IPS-15b (cell line): ENCODE measurements at regions not wholly inside any gene's neighbourhood (a gene's known extent, or its start where the extent isn't known, plus 50 kb on each side); places are given as distances from the start of the nearest gene placed in this dataset.

Source experiments
- H3K27me3 ChIP-seq: one replicate; pipeline ENCODE4 v1.6.1; 2013; ENCODE audit warnings: low read length; ENCODE audit not compliant: control insufficient read depth, insufficient read depth
- H3K36me3 ChIP-seq: one replicate; pipeline ENCODE4 v1.6.1; 2013; ENCODE audit warnings: low read length; ENCODE audit not compliant: control insufficient read depth, insufficient read depth
- H3K4me1 ChIP-seq: one replicate; pipeline ENCODE4 v1.6.1; 2013; ENCODE audit warnings: mild to moderate bottlenecking, low read length; ENCODE audit not compliant: control insufficient read depth, insufficient read depth
- H3K4me3 ChIP-seq: one replicate; pipeline ENCODE4 v1.5.1; 2013; ENCODE audit warnings: low read depth, low read length
- H3K9ac ChIP-seq: one replicate; pipeline ENCODE4 v1.6.1; 2013; ENCODE audit warnings: low read depth, mild to moderate bottlenecking, low read length
- H3K9me3 ChIP-seq: one replicate; pipeline ENCODE4 v1.6.1; 2013; ENCODE audit warnings: mild to moderate bottlenecking, low read length; ENCODE audit not compliant: control insufficient read depth, insufficient read depth

DNA sequence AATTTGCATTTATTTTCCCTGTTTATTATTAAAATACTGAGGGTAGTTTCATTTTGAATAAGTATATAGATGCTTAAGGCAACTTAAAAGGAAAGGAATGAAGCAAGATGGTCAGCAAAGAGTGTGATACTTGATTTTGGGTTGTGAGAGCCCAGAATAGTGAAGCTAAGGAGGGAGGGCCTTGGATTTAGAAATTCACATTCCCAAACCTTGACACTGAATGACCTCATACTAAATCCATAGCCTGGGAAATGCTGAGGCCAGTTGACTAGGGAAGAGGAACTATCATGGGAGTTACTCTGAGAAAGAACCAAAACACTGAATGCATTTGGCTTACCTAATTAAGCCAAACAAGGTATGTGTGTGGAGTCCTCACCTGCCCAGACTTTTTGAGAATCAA, 292.5 kb downstream of the SPATA31D1 start:
- Histone ChIP-seq H3K4me3 (no peak overlapping the region), H3K36me3 (no peaks in the 10 kb centered on the region), H3K4me1 (no peaks in the 10 kb centered on the region), H3K9me3 (no peaks in the 10 kb centered on the region), H3K27me3 (no peaks in the 10 kb centered on the region), H3K9ac (no peak overlapping the region)

- Histone ChIP-seq H3K9me3 (no peaks in the 10 kb centered on the region), H3K4me1 (no peaks in the 10 kb centered on the region), H3K9ac (no peak overlapping the region), H3K27me3 (no peaks in the 10 kb centered on the region), H3K4me3 (no peak overlapping the region), H3K36me3 (no peaks in the 10 kb centered on the region)
These were observed 296.2 kb downstream of the SPATA31D1 start for GRCh38 chr9:82284758-82285157.

DNA sequence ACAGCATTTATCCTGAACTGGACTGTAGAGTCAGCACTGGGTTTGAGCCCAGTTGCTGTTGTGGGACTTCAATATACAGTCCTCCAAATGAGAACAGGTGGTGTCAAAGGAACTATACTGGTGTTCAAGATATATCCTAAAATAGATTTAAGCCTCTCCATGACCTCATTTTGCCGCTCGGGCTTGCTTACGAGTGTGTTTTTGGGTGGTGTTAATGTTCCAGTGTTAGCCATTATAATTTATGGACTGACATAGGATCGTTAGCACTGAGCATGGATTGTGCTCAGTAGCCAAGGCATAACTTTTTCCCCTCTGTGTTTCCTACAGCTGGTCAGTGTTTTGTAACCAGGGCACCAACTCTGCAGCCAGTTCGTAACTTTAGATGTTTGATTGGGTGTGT, 306.6 kb downstream of the SPATA31D1 start:
- H3K4me3 ChIP-seq = no peak overlapping the region
- no peaks in the 10 kb centered on the region for H3K4me1 ChIP-seq
- no peaks in the 10 kb centered on the region for H3K9me3 ChIP-seq
- no peaks in the 10 kb centered on the region for H3K36me3 ChIP-seq
- H3K27me3 ChIP-seq = no peaks in the 10 kb centered on the region
- H3K9ac ChIP-seq = no peak overlapping the region

DNA sequence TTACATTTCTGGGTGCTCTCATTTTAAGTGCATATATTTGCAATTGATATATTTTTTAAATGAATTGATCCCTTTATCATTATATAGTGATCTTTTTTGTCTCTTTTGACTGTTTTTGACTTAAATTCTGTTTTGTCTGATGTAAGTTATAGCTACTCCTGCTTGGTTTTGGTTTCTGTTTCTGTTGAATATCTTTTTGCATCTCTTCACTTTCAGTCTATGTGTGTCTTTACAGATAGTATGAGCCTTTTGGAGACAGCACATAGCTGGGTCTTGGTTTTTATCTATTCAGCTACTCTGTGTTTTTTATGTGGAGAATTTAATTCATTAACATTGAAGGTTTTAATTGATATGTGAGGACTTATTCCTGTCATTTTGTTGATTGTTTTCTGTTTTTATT, 311.3 kb downstream of the SPATA31D1 start:
- Histone ChIP-seq H3K4me1 (no peaks in the 10 kb centered on the region), H3K9ac (no peak overlapping the region), H3K27me3 (no peaks in the 10 kb centered on the region), H3K9me3 (no peaks in the 10 kb centered on the region), H3K4me3 (no peak overlapping the region), H3K36me3 (peaks cover 2% of the 10 kb centered on the region)

DNA sequence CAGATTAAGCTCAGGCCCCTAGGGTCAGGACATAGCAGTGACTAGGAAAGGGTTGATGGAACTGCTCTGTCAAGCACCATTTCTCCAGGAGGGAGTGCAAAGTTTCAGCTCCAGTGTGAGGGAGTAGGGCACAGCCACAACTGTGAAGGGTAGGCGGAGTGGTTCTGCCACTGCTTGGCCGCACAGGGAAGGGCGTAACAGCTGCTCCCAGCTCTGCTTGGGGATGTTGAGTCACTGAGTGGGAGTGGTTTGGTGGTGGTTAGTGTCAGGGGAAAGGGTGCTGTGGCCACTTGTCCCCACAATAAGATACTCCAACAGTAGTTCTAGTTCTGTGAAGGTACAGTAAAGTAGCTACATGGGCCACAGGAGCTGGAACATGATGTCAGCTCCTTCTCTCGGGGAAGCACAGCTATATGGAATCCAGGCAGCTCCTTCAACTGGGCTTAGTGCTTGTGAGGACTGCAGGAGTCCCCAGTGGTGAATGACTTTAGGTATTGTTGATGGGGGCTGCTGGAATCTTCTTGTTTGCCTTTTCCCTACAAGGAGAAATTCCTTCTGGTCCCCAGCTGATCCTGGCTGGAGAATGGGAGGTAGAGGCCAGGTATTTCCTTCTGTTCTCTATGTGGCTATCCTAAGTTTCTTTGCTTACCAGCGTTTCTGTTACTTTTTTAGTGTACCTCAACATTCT, 314.5 kb downstream of the SPATA31D1 start:
- Histone ChIP-seq H3K4me1 (no peaks in the 10 kb centered on the region), H3K9ac (no peak overlapping the region), H3K27me3 (no peaks in the 10 kb centered on the region), H3K36me3 (peaks cover 2% of the 10 kb centered on the region), H3K4me3 (no peak overlapping the region), H3K9me3 (no peaks in the 10 kb centered on the region)

GRCh38 chr9:82308836-82309235, 320.3 kb downstream of the SPATA31D1 start:
- Histone ChIP-seq H3K4me1 (no peaks in the 10 kb centered on the region), H3K27me3 (no peaks in the 10 kb centered on the region), H3K9ac (no peak overlapping the region), H3K36me3 (no peaks in the 10 kb centered on the region), H3K4me3 (no peak overlapping the region), H3K9me3 (no peaks in the 10 kb centered on the region)

DNA sequence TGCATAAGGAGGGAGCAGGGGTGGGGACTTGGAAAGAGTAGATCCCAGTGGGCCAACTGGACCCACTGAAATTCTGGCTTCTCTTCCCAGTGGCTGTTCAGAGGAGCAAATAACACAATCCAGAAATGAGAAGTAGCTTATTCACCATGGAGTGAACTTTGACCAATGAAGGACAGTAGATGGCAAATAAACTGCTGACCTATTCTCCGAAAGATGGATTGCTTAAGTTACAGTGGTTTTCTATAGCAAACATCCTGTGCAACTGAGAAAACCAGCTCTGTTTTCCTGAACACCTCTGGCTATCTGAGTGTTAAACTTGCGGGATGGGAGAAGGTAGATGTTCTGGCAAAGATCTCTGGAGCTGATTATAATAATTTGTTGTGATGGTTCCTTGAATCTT, 325.1 kb downstream of the SPATA31D1 start:
- H3K9me3 ChIP-seq = no peaks in the 10 kb centered on the region
- H3K36me3 ChIP-seq = no peaks in the 10 kb centered on the region
- H3K27me3 ChIP-seq = no peaks in the 10 kb centered on the region
- no peak overlapping the region for H3K9ac ChIP-seq
- no peaks in the 10 kb centered on the region for H3K4me1 ChIP-seq
- no peak overlapping the region for H3K4me3 ChIP-seq

- Histone ChIP-seq H3K9me3 (no peaks in the 10 kb centered on the region), H3K4me1 (no peaks in the 10 kb centered on the region), H3K27me3 (no peaks in the 10 kb centered on the region), H3K4me3 (no peak overlapping the region), H3K36me3 (no peaks in the 10 kb centered on the region), H3K9ac (no peak overlapping the region)
These were observed 332.0 kb downstream of the SPATA31D1 start for GRCh38 chr9:82320566-82320965.

GRCh38 chr9:82325907-82326306, 337.3 kb downstream of the SPATA31D1 start:
- H3K4me3 ChIP-seq = no peak overlapping the region
- H3K27me3 ChIP-seq = no peaks in the 10 kb centered on the region
- no peaks in the 10 kb centered on the region for H3K9me3 ChIP-seq
- H3K4me1 ChIP-seq = no peaks in the 10 kb centered on the region
- H3K9ac ChIP-seq = no peak overlapping the region
- no peaks in the 10 kb centered on the region for H3K36me3 ChIP-seq

- H3K4me3 ChIP-seq = no peak overlapping the region
- no peaks in the 10 kb centered on the region for H3K9me3 ChIP-seq
- no peaks in the 10 kb centered on the region for H3K27me3 ChIP-seq
These were observed 339.1 kb downstream of the SPATA31D1 start for GRCh38 chr9:82327641-82328040.

DNA sequence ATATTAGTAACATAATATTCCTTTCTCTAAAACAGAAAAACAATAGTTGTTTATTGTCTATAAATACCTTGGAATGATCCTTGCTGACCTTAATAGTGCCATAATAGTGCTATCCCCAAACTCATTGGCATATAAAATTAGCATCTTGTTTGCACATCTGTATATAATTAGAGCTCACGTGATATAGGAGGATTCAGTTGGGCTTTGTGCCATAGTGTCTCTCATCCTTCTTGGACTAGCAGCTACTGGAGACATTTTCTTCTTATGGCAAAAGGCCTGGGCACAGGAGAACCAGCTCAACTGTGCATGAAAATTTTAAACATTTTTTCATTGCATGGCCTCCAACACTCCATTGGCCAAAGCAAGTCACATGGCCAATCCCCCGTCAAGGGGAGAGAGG, 342.5 kb downstream of the SPATA31D1 start:
- no peaks in the 10 kb centered on the region for H3K9me3 ChIP-seq
- no peak overlapping the region for H3K4me3 ChIP-seq
- H3K9ac ChIP-seq = no peak overlapping the region
- no peaks in the 10 kb centered on the region for H3K4me1 ChIP-seq
- H3K36me3 ChIP-seq = no peaks in the 10 kb centered on the region
- H3K27me3 ChIP-seq = no peaks in the 10 kb centered on the region

More at GRCh38 chr9:82327641-82328040, 339.1 kb downstream of the SPATA31D1 start:
- no peaks in the 10 kb centered on the region for H3K4me1 ChIP-seq
- H3K9ac ChIP-seq = no peak overlapping the region
- H3K36me3 ChIP-seq = no peaks in the 10 kb centered on the region

GRCh38 chr9:82332018-82332773, 343.6 kb downstream of the SPATA31D1 start:
- H3K9ac ChIP-seq = no peak overlapping the region
- H3K9me3 ChIP-seq = no peaks in the 10 kb centered on the region
- no peaks in the 10 kb centered on the region for H3K4me1 ChIP-seq
- no peak overlapping the region for H3K4me3 ChIP-seq
- H3K36me3 ChIP-seq = no peaks in the 10 kb centered on the region
- H3K27me3 ChIP-seq = no peaks in the 10 kb centered on the region
